H1 (cell line): ENCODE measurements at regions not wholly inside any gene's neighbourhood (a gene's known extent, or its start where the extent isn't known, plus 50 kb on each side); places are given as distances from the start of the nearest gene placed in this dataset.

ENCODE experiments used
- ATF3 ChIP-seq: IDR thresholded peaks from 2 replicates; pipeline ENCODE4 v1.6.1; 2011; ENCODE audit warnings: low read depth, mild to moderate bottlenecking, low read length; ENCODE audit not compliant: insufficient read depth
- CEBPB ChIP-seq: IDR thresholded peaks from 2 replicates; pipeline ENCODE4 v1.6.1; 2012; ENCODE audit warnings: low read depth, low read length
- CTCF ChIP-seq, 3 experiments: IDR thresholded peaks; 1 replicate in 2 of 3; 2 replicates in 1 of 3; pipeline versions ENCODE4 v1.5.1 to v1.6.1; 2011; ENCODE audit warnings: low read length in 3 of 3, mild to moderate bottlenecking in 3 of 3, inconsistent platforms in 2 of 3, low read depth in 1 of 3, moderate library complexity in 1 of 3; ENCODE audit not compliant: insufficient read depth in 1 of 3; ENCODE audit errors: control extremely low read depth in 1 of 3
- EZH2 ChIP-seq: fragments of 200-600 bp; sonication (generic); IDR thresholded peaks from 2 replicates; pipeline ENCODE4 v1.7.1; 2012; ENCODE audit warnings: low read depth, mild to moderate bottlenecking, moderate library complexity, low read length, inconsistent platforms; ENCODE audit not compliant: severe bottlenecking
- HDAC2 ChIP-seq, 2 experiments: fragments of 300-600 bp in 1 of 2; sonication (generic) in 1 of 2; IDR thresholded peaks; 2 replicates each; pipeline ENCODE4 v1.6.1; 2011 to 2012; ENCODE audit warnings: low read depth in 2 of 2, low read length in 2 of 2, mild to moderate bottlenecking in 2 of 2, moderate library complexity in 2 of 2, borderline replicate concordance in 1 of 2, inconsistent platforms in 1 of 2
- KDM1A ChIP-seq: fragments of 200-600, 300-600 bp; sonication (generic); IDR thresholded peaks from 2 replicates; pipeline ENCODE4 v1.7.1; 2016; ENCODE audit warnings: mild to moderate bottlenecking, low read length, borderline replicate concordance
- POLR2A ChIP-seq, 2 experiments: IDR thresholded peaks; 1 replicate in 1 of 2; 2 replicates in 1 of 2; pipeline ENCODE4 v1.6.1; 2011; ENCODE audit warnings: low read depth in 2 of 2, low read length in 2 of 2, mild to moderate bottlenecking in 2 of 2; ENCODE audit errors: control extremely low read depth in 1 of 2
- RAD21 ChIP-seq, 2 experiments: IDR thresholded peaks in 1 of 2; conservative IDR thresholded peaks in 1 of 2; 2 replicates each; pipeline ENCODE4 v1.6.1; 2011; ENCODE audit warnings: low read depth in 2 of 2, low read length in 2 of 2, improper control_type of control experiment in 1 of 2, inconsistent platforms in 1 of 2, mild to moderate bottlenecking in 1 of 2, moderate library complexity in 1 of 2
- SP1 ChIP-seq: IDR thresholded peaks from 2 replicates; pipeline ENCODE4 v1.6.1; 2011; ENCODE audit warnings: low read depth, low read length
- SP4 ChIP-seq: IDR thresholded peaks from 2 replicates; pipeline ENCODE4 v1.6.1; 2012; ENCODE audit warnings: low read length, inconsistent platforms
- USF2 ChIP-seq: IDR thresholded peaks from 2 replicates; pipeline ENCODE4 v1.6.1; 2011; ENCODE audit warnings: low read length, improper control_type of control experiment

GRCh38 chr3:194857469-194858113 lies 171.9 kb downstream of the FAM43A start:
- TF ChIP-seq CTCF (IDR thresholded peaks at IDR 0.05; ENCODE audit: control extremely low read depth in 1 of 3, insufficient read depth in 1 of 3, low read depth in 1 of 3, low read length in 3 of 3) (no peak), RAD21 (IDR thresholded peaks at IDR 0.05 in 1 of 2, conservative IDR thresholded peaks at IDR 0.05 in 1 of 2; ENCODE audit: low read depth in 2 of 2, low read length in 2 of 2) (no peak), SP1 (no peak), EZH2 (no peak), KDM1A (no peak), ATF3 (no peak), HDAC2 (IDR thresholded peaks at IDR 0.05; ENCODE audit: borderline replicate concordance in 1 of 2, low read depth in 2 of 2, low read length in 2 of 2) (no peak), CEBPB (no peak), SP4 (no peak), USF2 (no peak), POLR2A (IDR thresholded peaks at IDR 0.05; ENCODE audit: control extremely low read depth in 1 of 2, low read depth in 2 of 2, low read length in 2 of 2) (no peak)
